Muscle layer of colon (tissue), 2 donors: ENCODE measurements at regions not wholly inside any gene's neighbourhood (a gene's known extent, or its start where the extent isn't known, plus 50 kb on each side); places are given as distances from the start of the nearest gene placed in this dataset.

Source experiments
- H3K27ac ChIP-seq: one replicate; pipeline ENCODE4 v1.7.0; 2013; ENCODE audit warnings: low read depth, mild to moderate bottlenecking, low read length, moderate library complexity
- H3K27me3 ChIP-seq, 2 donors: one replicate each; pipeline ENCODE4 v1.7.0; 2013; ENCODE audit warnings: low read length in 2 of 2, mild to moderate bottlenecking in 2 of 2; ENCODE audit not compliant: insufficient read depth in 2 of 2, control insufficient read depth in 1 of 2
- H3K36me3 ChIP-seq: one replicate; pipeline ENCODE4 v1.7.0; 2013; ENCODE audit warnings: mild to moderate bottlenecking, low read length; ENCODE audit not compliant: insufficient read depth
- H3K4me1 ChIP-seq: one replicate; pipeline ENCODE4 v1.7.0; 2013; ENCODE audit warnings: mild to moderate bottlenecking, low read length; ENCODE audit not compliant: insufficient read depth
- H3K4me3 ChIP-seq, 2 donors: one replicate each; pipeline ENCODE4 v1.7.0; 2013; ENCODE audit warnings: low read length in 2 of 2, low read depth in 1 of 2, mild to moderate bottlenecking in 1 of 2, moderate library complexity in 1 of 2
- H3K9ac ChIP-seq: one replicate; pipeline ENCODE4 v1.7.0; 2013; ENCODE audit warnings: low read length
- H3K9me3 ChIP-seq: one replicate; pipeline ENCODE4 v1.7.0; 2013; ENCODE audit warnings: mild to moderate bottlenecking, low read length
- donor health status: abdominal sarcoma.
- donor health status: Adenocarcinoma of cecum.

DNA sequence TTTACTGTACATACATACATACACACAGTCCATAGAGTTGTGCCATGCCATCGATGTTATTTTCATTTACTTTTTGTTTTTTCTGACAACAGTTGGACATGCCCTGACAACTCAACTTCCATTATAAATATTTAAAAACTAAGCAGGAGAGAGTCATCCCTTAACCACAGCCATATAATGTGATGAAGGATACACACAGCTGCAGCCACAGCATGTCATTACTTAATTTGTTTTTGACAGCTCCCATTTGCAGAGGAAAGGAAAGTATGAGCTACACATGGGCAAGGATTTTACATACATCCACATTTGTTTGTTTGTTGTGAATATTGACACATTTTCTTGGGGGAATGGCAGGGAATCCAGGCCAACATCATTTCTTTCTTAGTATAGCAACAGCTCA is 91.5 kb upstream of the TUT7 start:
- H3K27ac ChIP-seq, result no peak overlapping the region
- no peaks in the 10 kb centered on the region for H3K9me3 ChIP-seq
- H3K9ac ChIP-seq, result no peak overlapping the region
- no peaks in the 10 kb centered on the region for H3K4me1 ChIP-seq
- H3K4me3 ChIP-seq, result no peak overlapping the region
- H3K27me3 ChIP-seq, result no peaks in the 10 kb centered on the region
- H3K36me3 ChIP-seq, result no peaks in the 10 kb centered on the region

DNA sequence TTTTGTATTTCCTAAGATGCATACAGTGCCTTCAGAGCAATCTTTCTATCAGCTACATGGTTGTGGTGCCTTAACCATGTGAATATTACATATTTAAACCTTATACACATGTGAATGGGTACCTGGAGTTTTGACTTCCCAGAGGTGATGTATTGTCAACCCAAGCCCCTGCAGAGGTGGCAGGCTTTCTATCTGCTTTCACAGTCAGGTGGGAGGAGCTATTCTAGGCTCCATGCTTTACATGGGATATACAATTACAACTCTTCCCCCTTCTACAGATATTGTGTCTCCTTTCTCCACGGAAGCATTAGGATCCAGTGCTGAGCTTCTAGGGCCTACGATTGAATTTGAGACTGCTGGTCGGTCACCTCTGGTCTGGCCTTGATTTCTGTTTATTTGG is 89.8 kb upstream of the TUT7 start:
- H3K27me3 ChIP-seq, result no peaks in the 10 kb centered on the region
- H3K9ac ChIP-seq, result no peak overlapping the region
- H3K9me3 ChIP-seq, result no peaks in the 10 kb centered on the region
- no peaks in the 10 kb centered on the region for H3K36me3 ChIP-seq
- no peak overlapping the region for H3K27ac ChIP-seq
- no peaks in the 10 kb centered on the region for H3K4me1 ChIP-seq
- no peak overlapping the region for H3K4me3 ChIP-seq

GRCh38 chr9:86434039-86434726 is 80.0 kb upstream of the TUT7 start:
- no peak overlapping the region for H3K27ac ChIP-seq
- no peak overlapping the region for H3K9ac ChIP-seq
- H3K27me3 ChIP-seq, result no peaks in the 10 kb centered on the region
- H3K4me3 ChIP-seq, result no peak overlapping the region
- no peaks in the 10 kb centered on the region for H3K36me3 ChIP-seq
- peaks cover 7% of the 10 kb centered on the region for H3K4me1 ChIP-seq
- H3K9me3 ChIP-seq, result no peaks in the 10 kb centered on the region

GRCh38 chr9:86424251-86424891 is 70.2 kb upstream of the TUT7 start:
- no peak overlapping the region for H3K27ac ChIP-seq
- no peaks in the 10 kb centered on the region for H3K36me3 ChIP-seq
- no peaks in the 10 kb centered on the region for H3K4me1 ChIP-seq
- no peaks in the 10 kb centered on the region for H3K27me3 ChIP-seq
- no peaks in the 10 kb centered on the region for H3K9me3 ChIP-seq
- no peak overlapping the region for H3K9ac ChIP-seq
- no peak overlapping the region for H3K4me3 ChIP-seq

DNA sequence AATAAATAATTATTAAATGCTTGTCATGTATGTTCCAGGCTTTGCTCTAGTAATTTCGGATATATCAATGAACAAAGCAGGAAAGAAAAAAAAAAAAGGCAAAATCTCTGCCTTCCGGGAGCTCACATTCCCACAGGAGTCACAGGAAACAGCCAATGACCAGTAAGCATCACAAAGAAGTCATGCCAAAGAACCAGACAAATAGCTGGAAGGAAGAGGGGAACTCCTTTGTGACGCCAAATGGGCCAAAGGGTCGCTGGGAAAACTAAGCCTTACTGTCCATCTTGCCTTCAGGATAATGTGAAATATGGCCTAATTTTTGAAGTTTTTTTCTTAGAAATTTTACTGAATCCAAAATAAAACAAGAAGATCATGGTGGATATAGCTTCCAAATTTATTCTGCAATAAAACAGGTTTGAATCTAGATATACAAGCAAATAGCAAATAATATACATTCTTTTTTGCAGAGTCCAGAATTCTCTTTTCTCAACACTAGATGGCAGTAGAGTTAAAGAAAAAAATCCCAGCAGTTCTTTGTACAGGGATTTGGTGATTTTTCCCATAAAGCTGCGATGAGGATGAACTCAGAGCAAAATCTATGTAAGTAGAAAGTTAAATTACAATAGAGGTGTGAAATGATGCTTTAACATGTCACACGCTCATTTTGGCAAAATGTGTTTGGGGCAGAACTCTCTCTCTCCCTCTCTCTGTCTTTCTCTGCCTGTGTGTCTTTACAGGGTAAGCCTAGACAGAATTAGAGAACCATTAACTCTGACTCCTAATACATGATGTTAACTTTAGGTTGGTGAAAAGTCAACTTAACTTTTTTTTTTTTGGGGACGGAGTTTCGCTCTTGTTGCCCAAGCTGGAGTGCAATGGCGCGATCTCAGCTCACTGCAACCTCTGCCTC is 60.0 kb upstream of the TUT7 start:
- Histone ChIP-seq H3K4me3 (no peak overlapping the region), H3K27me3 (no peaks in the 10 kb centered on the region), H3K9ac (no peak overlapping the region), H3K4me1 (no peaks in the 10 kb centered on the region), H3K36me3 (no peaks in the 10 kb centered on the region), H3K9me3 (no peaks in the 10 kb centered on the region), H3K27ac (no peak overlapping the region)

- Histone ChIP-seq H3K27me3 (no peaks in the 10 kb centered on the region), H3K4me1 (peaks cover 15% of the 10 kb centered on the region), H3K9me3 (no peaks in the 10 kb centered on the region), H3K9ac (no peak overlapping the region), H3K27ac (no peak overlapping the region), H3K36me3 (no peaks in the 10 kb centered on the region), H3K4me3 (no peak overlapping the region)
Observed at GRCh38 chr9:86410281-86410680, 56.1 kb upstream of the TUT7 start.

GRCh38 chr9:86408121-86408520 is 53.9 kb upstream of the TUT7 start:
- H3K4me3 ChIP-seq, result no peak overlapping the region
- no peaks in the 10 kb centered on the region for H3K9me3 ChIP-seq
- H3K4me1 ChIP-seq, result peaks cover 20% of the 10 kb centered on the region
- H3K9ac ChIP-seq, result no peak overlapping the region
- no peak overlapping the region for H3K27ac ChIP-seq
- H3K36me3 ChIP-seq, result no peaks in the 10 kb centered on the region
- H3K27me3 ChIP-seq, result no peaks in the 10 kb centered on the region

- H3K9me3 ChIP-seq, result no peaks in the 10 kb centered on the region
- no peak overlapping the region for H3K27ac ChIP-seq
- H3K4me3 ChIP-seq, result no peak overlapping the region
- H3K4me1 ChIP-seq, result peaks cover 20% of the 10 kb centered on the region
- no peak overlapping the region for H3K9ac ChIP-seq
- H3K36me3 ChIP-seq, result no peaks in the 10 kb centered on the region
- no peaks in the 10 kb centered on the region for H3K27me3 ChIP-seq
Observed at GRCh38 chr9:86407022-86407421, 52.8 kb upstream of the TUT7 start.

- Histone ChIP-seq H3K9me3 (no peaks in the 10 kb centered on the region), H3K27ac (no peak overlapping the region)
Observed at GRCh38 chr9:86406366-86406765, 52.2 kb upstream of the TUT7 start.

GRCh38 chr9:86405926-86406325 is 51.7 kb upstream of the TUT7 start:
- no peaks in the 10 kb centered on the region for H3K27me3 ChIP-seq
- no peak overlapping the region for H3K9ac ChIP-seq
- no peaks in the 10 kb centered on the region for H3K9me3 ChIP-seq
- no peak overlapping the region for H3K27ac ChIP-seq
- no peaks in the 10 kb centered on the region for H3K36me3 ChIP-seq
- H3K4me1 ChIP-seq, result peaks cover 20% of the 10 kb centered on the region
- no peak overlapping the region for H3K4me3 ChIP-seq

More at GRCh38 chr9:86406366-86406765, 52.2 kb upstream of the TUT7 start:
- peaks cover 20% of the 10 kb centered on the region for H3K4me1 ChIP-seq
- no peaks in the 10 kb centered on the region for H3K36me3 ChIP-seq
- H3K27me3 ChIP-seq, result no peaks in the 10 kb centered on the region
- no peak overlapping the region for H3K9ac ChIP-seq
- H3K4me3 ChIP-seq, result no peak overlapping the region

- no peaks in the 10 kb centered on the region for H3K27me3 ChIP-seq
- H3K9me3 ChIP-seq, result no peaks in the 10 kb centered on the region
- no peak overlapping the region for H3K4me3 ChIP-seq
- H3K27ac ChIP-seq, result no peak overlapping the region
- peaks cover 20% of the 10 kb centered on the region for H3K4me1 ChIP-seq
- no peak overlapping the region for H3K9ac ChIP-seq
- no peaks in the 10 kb centered on the region for H3K36me3 ChIP-seq
Observed at GRCh38 chr9:86405086-86405491, 50.9 kb upstream of the TUT7 start.
